ENCODE measurements at regions not wholly inside any gene's neighbourhood (a gene's known extent, or its start where the extent isn't known, plus 50 kb on each side); places are given as distances from the start of the nearest gene placed in this dataset.
"Not testable (repeated sequence)": the region's sequence is repeated elsewhere in the genome, so short reads cannot be mapped to it uniquely, and the experiment has no call there.

- ATAC-seq (ENCODE audit: poor library complexity) (no peak), DNase-seq (no peak)
- intact Hi-C loops (cut with DNase I): no loop called here
Measured at GRCh38 chr3:171977441-171977840, 61.9 kb upstream of the FNDC3B start.

- DNase-seq: no peak
- intact Hi-C loops (cut with DNase I): no loop called here
- ATAC-seq (ENCODE audit: poor library complexity): no peak
Measured at GRCh38 chr3:171977860-171978259, 61.5 kb upstream of the FNDC3B start.

DNA sequence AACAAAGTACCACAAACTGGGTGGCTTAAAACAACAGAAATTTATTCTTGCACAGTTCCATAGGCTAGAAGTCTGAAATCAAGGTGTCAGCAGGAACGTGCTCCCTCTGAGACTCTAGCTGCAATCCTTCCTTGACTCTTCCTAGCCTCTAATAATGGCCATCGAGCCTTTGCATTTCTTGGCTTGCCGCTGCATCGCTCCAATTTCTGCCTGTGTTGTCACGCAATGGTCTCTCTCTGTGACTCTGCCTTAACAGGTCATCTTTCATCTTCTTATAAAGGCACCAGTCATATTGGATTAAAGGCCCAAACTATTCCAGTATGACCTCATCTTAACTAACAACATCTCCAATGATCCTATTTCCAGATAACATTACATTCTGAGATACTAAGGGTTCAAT, 61.0 kb upstream of the FNDC3B start:
- intact Hi-C loops (cut with DNase I): no loop called here
- no peak for DNase-seq
- ATAC-seq (ENCODE audit: poor library complexity): no peak

GRCh38 chr3:171979081-171979480, 60.3 kb upstream of the FNDC3B start:
- intact Hi-C loops (cut with DNase I): no loop called here

DNA sequence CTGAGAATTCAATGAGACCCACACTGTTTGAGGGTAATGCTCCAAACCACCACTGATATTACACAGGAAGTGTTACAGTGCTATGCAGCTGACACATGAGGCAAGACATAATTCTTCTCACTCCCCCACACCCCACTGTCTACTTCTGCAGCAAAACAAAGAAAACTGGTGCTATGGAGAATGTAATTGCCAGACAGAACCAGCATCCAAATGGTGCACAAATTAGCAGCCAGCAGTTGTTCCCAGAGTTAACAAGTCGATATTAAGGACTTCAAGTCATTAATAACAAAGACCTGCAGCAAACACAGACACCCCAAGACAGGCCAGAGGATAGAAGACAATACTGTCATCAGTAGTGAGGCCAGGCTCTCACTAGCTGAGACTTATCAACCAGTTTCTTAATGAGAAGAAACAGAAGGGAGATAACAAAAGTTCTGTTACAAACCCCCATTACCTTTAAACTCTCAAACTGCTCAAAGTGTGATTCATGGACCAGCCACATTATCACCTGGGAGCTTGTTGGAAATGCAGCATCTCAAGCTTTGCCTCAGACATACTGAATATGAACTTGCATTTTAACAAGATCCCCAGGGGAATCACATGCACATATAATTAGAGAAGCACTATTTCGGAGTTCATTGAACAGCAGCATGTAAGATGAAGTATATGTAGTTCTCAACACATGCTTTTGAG, 58.7 kb upstream of the FNDC3B start:
- intact Hi-C loops (cut with DNase I): no loop called here
- no peak for DNase-seq
- no peak for ATAC-seq (ENCODE audit: poor library complexity)

More at GRCh38 chr3:171979081-171979480, 60.3 kb upstream of the FNDC3B start:
- no peak for DNase-seq
- no peak for ATAC-seq (ENCODE audit: poor library complexity)

- DNase-seq: no peak
- intact Hi-C loops (cut with DNase I): no loop called here
- ATAC-seq (ENCODE audit: poor library complexity): no peak
Measured at GRCh38 chr3:171981271-171981605, 58.1 kb upstream of the FNDC3B start.

- DNase-seq: no peak
- intact Hi-C loops (cut with DNase I): no loop called here
- ATAC-seq (ENCODE audit: poor library complexity): no peak
Measured at GRCh38 chr3:171982828-171983227, 56.5 kb upstream of the FNDC3B start.

DNA sequence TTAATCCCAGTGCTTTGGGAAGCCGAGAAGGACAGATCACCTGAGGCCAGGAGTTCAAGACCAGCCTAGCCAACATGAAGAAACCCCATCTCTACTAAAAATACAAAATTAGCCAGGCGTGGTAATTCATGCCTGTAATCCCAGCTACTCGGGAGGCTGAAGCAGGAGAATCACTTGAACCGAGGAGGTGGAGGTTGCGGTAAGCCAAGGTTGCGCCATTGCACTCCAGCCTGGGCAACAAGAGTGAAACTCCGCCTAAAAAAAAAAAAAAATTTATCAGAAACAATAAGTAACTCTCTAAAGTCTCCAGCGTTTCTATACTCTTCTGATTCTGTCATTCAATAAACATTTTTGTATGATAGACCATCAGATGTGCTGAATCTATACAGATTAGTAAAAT, 55.7 kb upstream of the FNDC3B start:
- intact Hi-C loops (cut with DNase I); DNase-seq; ATAC-seq (ENCODE audit: poor library complexity): not testable (repeated sequence)

DNA sequence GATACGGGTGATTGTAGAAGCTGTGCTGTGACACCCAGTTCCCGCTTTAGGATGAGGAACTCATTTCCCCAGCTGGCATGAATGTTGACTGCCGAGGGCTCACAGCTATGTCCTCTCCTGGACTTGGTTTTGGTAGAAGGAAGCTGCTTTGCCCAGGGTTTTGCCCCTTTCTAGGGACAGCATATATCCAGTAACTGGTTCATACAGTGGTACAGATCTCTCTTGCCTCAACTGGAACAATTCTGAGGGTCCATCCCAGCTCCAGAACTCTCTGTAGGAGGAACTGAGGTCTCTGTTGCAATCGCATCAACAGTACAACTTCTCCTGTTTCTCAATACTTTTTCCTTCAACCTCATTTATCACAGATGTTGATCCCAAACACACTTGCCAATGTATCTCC, 54.5 kb upstream of the FNDC3B start:
- ATAC-seq (ENCODE audit: poor library complexity): peak; percentile 74
- no peak for DNase-seq
- intact Hi-C loops (cut with DNase I): no loop called here

DNA sequence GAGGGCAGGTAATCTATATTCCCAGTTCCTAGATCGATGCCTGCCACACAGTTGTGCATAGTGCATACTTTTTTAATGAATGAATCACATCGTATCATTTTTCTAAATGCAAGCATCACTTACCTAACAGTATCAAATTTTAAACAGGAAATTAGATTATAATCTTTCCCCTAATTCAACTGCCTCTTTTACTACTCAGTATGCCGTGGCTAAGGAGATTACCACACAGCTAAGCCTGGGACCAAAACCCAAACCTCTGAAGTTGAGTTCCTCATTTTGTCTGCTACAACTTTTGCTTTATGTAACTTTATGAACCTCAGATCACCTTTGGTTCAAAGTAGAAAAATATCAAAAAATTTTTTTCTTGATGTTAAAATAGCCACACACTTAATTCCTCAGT, 53.2 kb upstream of the FNDC3B start:
- no peak for DNase-seq
- intact Hi-C loops (cut with DNase I): no loop called here
- ATAC-seq (ENCODE audit: poor library complexity): peak; percentile 31

DNA sequence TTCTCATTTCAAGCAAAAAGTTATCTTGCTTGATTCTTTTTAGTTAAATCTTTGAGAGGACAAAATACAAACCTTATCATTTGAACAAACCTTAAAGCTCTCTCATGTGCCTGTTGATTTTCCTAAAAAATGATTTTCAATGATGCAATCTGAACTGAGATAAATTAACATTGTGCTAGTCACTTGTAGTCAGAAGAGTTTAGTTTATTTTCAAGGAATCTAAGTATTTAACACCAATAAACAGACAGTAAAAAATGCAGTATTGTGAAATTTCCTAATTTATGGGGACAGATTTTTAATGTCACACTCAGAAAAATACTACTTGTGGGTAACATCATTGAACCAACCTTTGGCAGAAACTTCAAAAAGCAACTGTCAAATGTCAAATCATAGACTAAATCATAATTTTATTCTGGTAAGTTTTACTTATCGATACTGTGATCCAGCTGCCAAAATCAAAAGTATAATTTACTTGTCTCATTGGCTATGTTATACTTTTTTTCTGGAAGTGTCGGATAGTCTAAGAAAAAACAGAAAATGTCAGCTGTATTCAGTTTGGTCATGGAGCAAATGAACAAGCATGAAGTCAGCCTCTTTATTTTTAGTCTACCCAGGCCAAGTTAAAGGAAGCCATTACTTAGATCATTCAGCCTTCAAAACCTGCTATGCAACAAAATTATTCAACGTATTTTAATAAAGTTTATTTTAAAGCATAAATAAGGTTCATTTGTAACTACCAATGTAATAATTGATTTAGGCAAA, 52.4 kb upstream of the FNDC3B start:
- intact Hi-C loops (cut with DNase I): no loop called here
- DNase-seq (no peak), ATAC-seq (ENCODE audit: poor library complexity) (no peak)
